HepG2 (cell line): ENCODE measurements at regions not wholly inside any gene's neighbourhood (a gene's known extent, or its start where the extent isn't known, plus 50 kb on each side); places are given as distances from the start of the nearest gene placed in this dataset.

Experiments
- ATAC-seq: fragments of 200-7000 bp; cut with Tn5 transposase; 3 replicates; pipeline ENCODE4 v1.9.1; 2020; ENCODE audit warnings: mild to moderate bottlenecking, moderate library complexity
- BruUV-seq: library from RNA; stranded (reverse); fragments of 400-500 nt; replicated peaks from 2 replicates; lab custom pipeline; 2021; lab: Mats Ljungman, UMichigan
- CTCF ChIA-PET: fragments of 300-600 bp; formaldehyde crosslinking; extraction: SDS; loops from one replicate; lab custom pipeline; 2021; ENCODE audit warnings: low total read pairs, inconsistent platforms, low intra/inter-chr PET ratio; lab: Yijun Ruan, JAX
- POLR2A ChIA-PET: fragments of 350-600 bp; sonication (Branson Sonifier 250); formaldehyde crosslinking; loops from one replicate; lab custom pipeline; 2020; ENCODE audit warnings: antibody characterized with exemption, inconsistent platforms; lab: Yijun Ruan, JAX
- DNase-seq: peaks from one replicate; pipeline ENCODE4 v3.0.0-alpha.2; 2015; ENCODE audit warnings: low spot score
- FAIRE-seq: peaks from 3 replicates; lab custom pipeline; 2011; peaks lifted over from hg19 to GRCh38; lab: Jason Lieb, UNC
- H2AFZ ChIP-seq: one replicate; pipeline ENCODE4 v1.6.1; 2011; ENCODE audit warnings: low read length, inconsistent platforms
- H3K27ac ChIP-seq: fragments of 300-600 bp; 3 replicates; pipeline ENCODE4 v1.8.0; 2011; ENCODE audit warnings: mixed run types, mild to moderate bottlenecking, mixed read lengths, low read length, inconsistent platforms; ENCODE audit not compliant: insufficient read depth; ENCODE audit errors: extremely low read length
- H3K27me3 ChIP-seq, 2 experiments: fragments of 200-600 bp in 1 of 2; 2 replicates in 1 of 2; 3 replicates in 1 of 2; pipeline versions ENCODE4 v1.6.0 to v1.8.0; 2011; ENCODE audit warnings: low read length in 2 of 2, mild to moderate bottlenecking in 2 of 2, moderate library complexity in 2 of 2, inconsistent platforms in 1 of 2; ENCODE audit not compliant: insufficient read depth in 2 of 2, control insufficient read depth in 1 of 2
- H3K36me3 ChIP-seq, 2 experiments: fragments of 200-600 bp in 1 of 2; replicated peaks in 1 of 2; 2 replicates in 1 of 2; 3 replicates in 1 of 2; pipeline versions ENCODE4 v1.5.1 to v1.8.0; 2011; ENCODE audit warnings: low read length in 2 of 2, inconsistent platforms in 1 of 2; ENCODE audit not compliant: insufficient read depth in 2 of 2, control insufficient read depth in 1 of 2
- H3K4me1 ChIP-seq: 2 replicates; pipeline ENCODE4 v1.5.1; 2012; ENCODE audit warnings: low read length, inconsistent platforms; ENCODE audit not compliant: insufficient read depth
- H3K4me2 ChIP-seq: 2 replicates; pipeline ENCODE4 v1.6.0; 2011; ENCODE audit warnings: low read depth, low read length, inconsistent platforms
- H3K4me3 ChIP-seq, 3 experiments: fragments of 200-600 bp in 1 of 3; sonication (generic), shearing (Covaris generic) in 1 of 3; replicated peaks in 1 of 3; 2 replicates each; pipeline ENCODE4 v1.5.1; 2011 to 2016; ENCODE audit warnings: low read length in 3 of 3, inconsistent platforms in 2 of 3, low read depth in 2 of 3, mild to moderate bottlenecking in 2 of 3, control low read depth in 1 of 3, mixed read lengths in 1 of 3; ENCODE audit not compliant: insufficient read depth in 1 of 3
- H3K79me2 ChIP-seq: one replicate; pipeline ENCODE4 v1.6.1; 2011; ENCODE audit warnings: low read length, inconsistent platforms; ENCODE audit not compliant: insufficient read depth
- H3K9ac ChIP-seq: 2 replicates; pipeline ENCODE4 v1.6.0; 2011; ENCODE audit warnings: mild to moderate bottlenecking, low read depth, low read length, inconsistent platforms; ENCODE audit not compliant: insufficient read depth
- H3K9me3 ChIP-seq: 2 replicates; pipeline ENCODE4 v1.5.1; 2012; ENCODE audit warnings: mild to moderate bottlenecking, low read length
- H4K20me1 ChIP-seq: 2 replicates; pipeline ENCODE4 v1.6.0; 2011; ENCODE audit warnings: inconsistent platforms, mild to moderate bottlenecking, low read length, moderate library complexity; ENCODE audit not compliant: insufficient read depth
- FLYWCH1 ChIP-seq: sonication (generic); formaldehyde crosslinking; IDR thresholded peaks from 2 replicates; pipeline ENCODE4 v1.8.1; 2023; ENCODE audit warnings: mild to moderate bottlenecking, missing genetic modification reagents
- IKZF1 ChIP-seq: fragments of 450-650 bp; IDR thresholded peaks from 2 replicates; pipeline ENCODE4 v1.7.1; 2016
- KDM3A ChIP-seq: IDR thresholded peaks from 2 replicates; pipeline ENCODE4 v1.6.1; 2018; ENCODE audit warnings: low read depth, missing compliant biosample characterization
- PLRG1 ChIP-seq: fragments of 450-650 bp; conservative IDR thresholded peaks from 2 replicates; pipeline ENCODE4 v1.6.1; 2016
- POLR2AphosphoS5 ChIP-seq: IDR thresholded peaks from 2 replicates; pipeline ENCODE4 v1.6.1; 2012; ENCODE audit warnings: low read depth, low read length
- ZNF317 ChIP-seq: sonication (generic); formaldehyde crosslinking; IDR thresholded peaks from 2 replicates; pipeline ENCODE4 v1.5.0; 2020; ENCODE audit warnings: mild to moderate bottlenecking, missing genetic modification reagents
- ZNF431 ChIP-seq: sonication (generic); formaldehyde crosslinking; IDR thresholded peaks from 2 replicates; pipeline ENCODE4 v1.9.0; 2022; ENCODE audit warnings: missing genetic modification reagents, low read depth, mild to moderate bottlenecking, borderline replicate concordance
- ZNF556 ChIP-seq: sonication (generic); formaldehyde crosslinking; IDR thresholded peaks from 2 replicates; pipeline ENCODE4 v1.4.0; 2020; ENCODE audit warnings: mild to moderate bottlenecking, missing genetic modification reagents, borderline replicate concordance
- ZNF850 ChIP-seq: sonication (generic); formaldehyde crosslinking; conservative IDR thresholded peaks from 2 replicates; pipeline ENCODE4 v1.9.0; 2021; ENCODE audit warnings: mild to moderate bottlenecking, missing genetic modification reagents
- WGBS: methylation state at CpG from one replicate; pipeline ENCODE4 v1.1.6; 2017; ENCODE audit warnings: low lambda C conversion rate; 5-methylcytosine and 5-hydroxymethylcytosine counted together
- in situ Hi-C: cut with HindIII; loops from 2 replicates; pipeline ENCODE4 v1.10.0; 2017; ENCODE audit warnings: low pct_unique_long_range_greater_than_20kb; ENCODE audit not compliant: extremely low pct_ligation_motif_present
- intact Hi-C: fragments of 100-400 bp; cut with micrococcal nuclease; formaldehyde crosslinking; loops from one replicate; pipeline ENCODE4 v1.10.0; 2022; ENCODE audit not compliant: unreplicated experiment
- TF ChIP-seq, protein P1 (sequence below): sonication (generic); formaldehyde crosslinking; IDR thresholded peaks from 2 replicates; pipeline ENCODE4 v1.5.0; 2020; ENCODE audit warnings: missing genetic modification reagents
- TF ChIP-seq, protein P2 (sequence below): IDR thresholded peaks from 2 replicates; pipeline ENCODE4 v1.6.1; 2016; ENCODE audit warnings: missing compliant biosample characterization, missing genetic modification reagents, borderline replicate concordance

DNA sequence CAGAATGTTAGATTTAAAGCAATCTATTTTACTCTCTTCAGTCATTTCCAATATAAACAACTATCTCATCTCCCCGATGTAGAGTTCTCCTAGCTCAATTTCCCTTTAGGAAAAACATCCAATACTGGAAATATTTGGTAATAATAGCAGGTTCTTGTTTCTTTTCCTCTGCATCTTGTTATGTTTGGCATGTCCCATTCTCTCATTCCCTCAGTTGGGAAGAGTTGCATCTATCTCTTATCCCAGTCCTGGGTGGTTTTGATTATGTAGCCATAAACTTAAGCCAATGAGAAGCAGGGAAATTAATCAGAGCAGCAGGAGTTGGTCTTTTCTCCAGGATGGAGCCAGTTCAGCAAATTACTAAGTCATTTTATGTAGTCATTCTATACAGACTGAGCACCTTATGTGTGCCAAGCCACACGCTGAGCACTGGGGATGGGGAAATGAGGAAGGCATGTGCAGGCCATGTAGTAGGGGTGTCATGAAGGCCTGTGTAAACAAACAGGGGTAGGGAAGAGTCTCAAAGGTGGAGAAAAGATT, 418.2 kb upstream of the NFIA start:
- H3K4me3 ChIP-seq = no peak overlapping the region
- H4K20me1 ChIP-seq = no peaks in the 10 kb centered on the region
- WGBS = 0% methylated on average over 2 of the region's 2 CpGs
- no peak overlapping the region for H2AFZ ChIP-seq
- BruUV-seq = no TSS peak
- no peak for DNase-seq
- TF ChIP-seq ZNF317 (CRISPR knock-in tag) (no peak), ZNF556 (CRISPR knock-in tag) (no peak), POLR2AphosphoS5 (no peak), KDM3A (CRISPR knock-in tag) (no peak), ZNF850 (CRISPR knock-in tag) (no peak), FLYWCH1 (CRISPR knock-in tag) (no peak), ZNF431 (CRISPR knock-in tag) (no peak), IKZF1 (no peak), PLRG1 (no peak)
- TF ChIP-seq, protein P1, sequence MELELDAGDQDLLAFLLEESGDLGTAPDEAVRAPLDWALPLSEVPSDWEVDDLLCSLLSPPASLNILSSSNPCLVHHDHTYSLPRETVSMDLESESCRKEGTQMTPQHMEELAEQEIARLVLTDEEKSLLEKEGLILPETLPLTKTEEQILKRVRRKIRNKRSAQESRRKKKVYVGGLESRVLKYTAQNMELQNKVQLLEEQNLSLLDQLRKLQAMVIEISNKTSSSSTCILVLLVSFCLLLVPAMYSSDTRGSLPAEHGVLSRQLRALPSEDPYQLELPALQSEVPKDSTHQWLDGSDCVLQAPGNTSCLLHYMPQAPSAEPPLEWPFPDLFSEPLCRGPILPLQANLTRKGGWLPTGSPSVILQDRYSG (CRISPR knock-in tag) = no peak
- TF ChIP-seq, protein P2, sequence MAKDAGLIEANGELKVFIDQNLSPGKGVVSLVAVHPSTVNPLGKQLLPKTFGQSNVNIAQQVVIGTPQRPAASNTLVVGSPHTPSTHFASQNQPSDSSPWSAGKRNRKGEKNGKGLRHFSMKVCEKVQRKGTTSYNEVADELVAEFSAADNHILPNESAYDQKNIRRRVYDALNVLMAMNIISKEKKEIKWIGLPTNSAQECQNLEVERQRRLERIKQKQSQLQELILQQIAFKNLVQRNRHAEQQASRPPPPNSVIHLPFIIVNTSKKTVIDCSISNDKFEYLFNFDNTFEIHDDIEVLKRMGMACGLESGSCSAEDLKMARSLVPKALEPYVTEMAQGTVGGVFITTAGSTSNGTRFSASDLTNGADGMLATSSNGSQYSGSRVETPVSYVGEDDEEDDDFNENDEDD = no peak
- H3K27me3 ChIP-seq = peaks cover 1 to 2% of the 10 kb centered on the region in 2 experiments; a peak in 1 of 5 replicates
- H3K79me2 ChIP-seq = no peaks in the 10 kb centered on the region
- H3K9me3 ChIP-seq = no peaks in the 10 kb centered on the region
- intact Hi-C loops = no loop called here
- FAIRE-seq = no peak
- H3K4me1 ChIP-seq = no peaks in the 10 kb centered on the region
- no peak overlapping the region for H3K9ac ChIP-seq
- H3K4me2 ChIP-seq = no peak overlapping the region
- ATAC-seq = no peak
- ChIA-PET POLR2A (no interaction called here), CTCF (no interaction called here)
- H3K36me3 ChIP-seq = no peaks in the 10 kb centered on the region
- in situ Hi-C loops = no loop called here
- H3K27ac ChIP-seq = no peak overlapping the region
